GM19455 (cell line): ENCODE measurements at regions not wholly inside any gene's neighbourhood (a gene's known extent, or its start where the extent isn't known, plus 50 kb on each side); places are given as distances from the start of the nearest gene placed in this dataset.
"Not testable (repeated sequence)": the region's sequence is repeated elsewhere in the genome, so short reads cannot be mapped to it uniquely, and the experiment has no call there.

Experiments used
- ATAC-seq: cut with Tn5 transposase; IDR thresholded peaks from one replicate; pipeline ENCODE4 v1.9.1; 2021; ENCODE audit not compliant: unreplicated experiment

DNA sequence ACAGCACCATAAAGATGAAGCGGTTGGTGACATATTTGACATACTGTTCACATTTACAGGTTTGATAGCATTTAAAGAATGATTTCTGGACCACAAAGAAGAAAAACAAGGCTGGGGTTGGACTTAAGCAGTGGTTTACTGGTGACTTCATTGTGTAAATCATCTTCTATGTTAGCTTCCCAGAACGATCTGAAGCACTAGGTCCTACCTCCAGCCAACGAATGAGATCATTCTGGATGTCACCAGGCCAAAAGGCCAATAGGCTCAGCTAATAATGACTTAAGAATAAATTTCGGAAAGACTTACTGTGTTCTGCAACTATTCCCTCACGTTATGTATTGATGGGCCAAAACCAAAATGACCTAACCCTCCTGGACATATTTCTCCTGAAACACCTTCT lies 675.3 kb upstream of the CCNG1 start:
- ATAC-seq, result no peak

DNA sequence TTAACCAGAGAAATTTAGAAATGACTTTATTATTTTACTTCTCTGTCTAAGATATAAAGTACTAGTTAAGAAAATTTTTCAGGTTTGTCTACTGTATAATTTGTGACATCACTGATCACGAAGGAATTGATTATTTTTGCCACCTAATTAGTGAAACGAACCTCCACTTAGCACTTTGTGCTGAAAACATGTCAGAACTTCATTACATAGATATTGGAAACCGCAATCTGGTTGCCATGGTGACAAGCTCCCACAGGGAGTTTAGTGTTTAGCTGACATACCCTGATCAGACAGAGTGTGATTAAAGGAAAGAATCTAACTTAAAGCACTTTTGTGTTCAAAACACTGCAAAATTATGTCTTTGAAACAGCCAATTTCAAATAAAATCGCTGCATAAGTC lies 668.4 kb upstream of the CCNG1 start:
- ATAC-seq, result no peak

DNA sequence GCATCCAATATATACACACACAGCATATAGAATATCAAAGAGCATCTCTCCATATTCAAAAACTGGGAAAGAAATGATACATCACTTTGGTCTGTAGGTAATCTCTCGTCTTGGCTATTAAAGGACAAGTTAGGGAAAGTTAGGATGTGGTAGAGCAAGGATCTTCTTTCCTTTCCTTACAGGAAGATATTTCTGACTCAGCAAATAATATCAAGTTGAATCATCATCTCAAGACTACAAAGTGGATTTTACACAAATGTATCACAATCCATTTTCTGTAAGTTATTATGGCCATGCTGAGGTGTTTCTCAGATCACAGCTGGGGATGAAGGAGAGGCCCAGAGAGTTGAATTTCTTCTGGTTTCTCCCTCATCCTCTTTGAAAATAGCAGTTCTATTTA lies 651.7 kb upstream of the CCNG1 start:
- ATAC-seq, result no peak

DNA sequence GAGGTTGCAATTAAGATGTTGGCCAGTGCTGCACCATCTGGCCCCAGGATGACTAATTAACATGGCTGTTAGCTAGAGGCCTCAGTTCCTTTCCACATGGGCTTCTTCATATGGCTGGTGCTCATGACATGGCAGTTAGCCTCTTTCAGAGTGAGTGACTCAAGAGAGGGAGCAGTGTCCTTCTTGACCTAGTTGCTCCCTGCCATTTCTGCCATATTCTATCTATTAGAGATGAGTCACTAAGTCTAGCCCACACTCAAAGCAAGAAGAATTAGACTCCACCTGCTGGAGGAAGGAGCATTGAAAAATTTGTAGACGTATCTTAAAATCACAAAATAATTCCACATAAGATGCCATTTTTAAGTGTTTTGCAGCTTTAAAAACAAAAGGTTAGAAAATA lies 651.2 kb upstream of the CCNG1 start:
- ATAC-seq, result no peak

DNA sequence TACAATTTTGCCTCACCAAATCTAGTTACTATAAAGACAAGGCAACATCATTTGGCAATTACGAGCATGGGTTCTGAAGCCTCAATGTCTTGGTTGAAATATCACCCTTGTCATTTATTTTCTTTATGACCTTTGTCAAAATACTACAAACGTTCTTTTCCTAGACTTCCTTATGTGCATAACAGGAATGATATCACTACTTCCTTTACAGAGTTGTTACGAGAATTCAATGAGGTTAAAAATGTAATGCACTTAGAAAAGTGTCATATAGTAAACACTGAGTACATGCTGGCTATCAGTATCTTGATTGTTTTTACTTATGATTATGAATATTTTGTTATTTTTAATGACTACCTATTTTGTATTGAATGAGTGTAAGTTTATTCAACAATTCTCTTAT lies 640.9 kb upstream of the CCNG1 start:
- ATAC-seq, result no peak

DNA sequence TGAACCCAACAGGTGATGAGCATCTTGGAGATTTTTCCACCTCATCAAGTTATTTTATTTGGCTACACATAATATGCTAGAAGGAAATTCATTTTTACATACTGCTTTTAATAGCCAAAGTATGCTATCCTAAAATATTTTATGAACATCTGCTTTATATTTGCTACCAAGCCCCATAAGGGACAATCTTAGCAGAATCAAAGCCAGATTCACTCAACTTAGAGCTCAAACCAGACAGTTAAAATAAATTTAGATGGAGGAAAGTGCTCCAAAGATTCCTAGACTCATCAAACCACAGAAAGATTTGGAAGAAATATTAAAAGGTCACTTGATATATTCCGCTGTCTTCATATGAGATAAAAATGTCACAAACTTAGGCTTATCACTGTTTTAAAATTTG lies 637.1 kb upstream of the CCNG1 start:
- no peak for ATAC-seq

DNA sequence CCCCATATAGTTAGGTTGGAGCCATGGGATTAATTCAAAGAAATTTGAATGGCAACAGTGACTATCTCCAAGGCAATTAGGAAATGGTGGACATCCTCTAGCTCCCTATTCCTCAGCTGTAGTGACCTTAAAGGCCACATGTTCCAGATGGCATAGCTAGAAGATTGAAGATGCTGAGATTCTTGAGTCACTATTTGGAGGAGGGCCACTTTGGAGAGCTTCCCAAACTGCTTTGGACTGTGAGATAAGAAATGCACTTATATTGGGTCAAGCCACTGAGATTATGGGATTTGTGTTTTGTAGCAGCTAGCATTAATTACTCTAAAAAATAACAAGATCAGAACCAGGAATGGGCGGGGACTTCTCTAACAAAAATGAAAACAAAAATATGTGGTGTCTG lies 636.2 kb upstream of the CCNG1 start:
- ATAC-seq, result no peak

DNA sequence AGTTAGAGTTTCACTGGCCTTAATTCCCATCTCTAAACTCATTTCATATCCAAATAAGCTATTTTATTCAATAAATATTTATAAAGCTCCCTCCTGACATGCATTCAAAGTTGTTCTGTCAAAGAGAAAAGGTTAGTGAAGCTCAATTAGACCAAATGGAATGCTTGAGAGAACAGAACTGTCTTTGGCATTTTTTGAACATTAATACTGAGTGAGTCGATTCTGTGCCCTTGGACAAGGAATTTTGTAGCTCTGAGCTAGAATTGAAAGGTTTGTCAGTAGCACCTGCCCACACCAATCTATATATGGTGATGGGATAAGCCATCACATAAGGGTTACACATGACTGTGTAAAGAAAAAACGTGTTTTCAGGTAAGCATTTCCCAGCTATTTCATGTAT lies 631.2 kb upstream of the CCNG1 start:
- ATAC-seq, result no peak

DNA sequence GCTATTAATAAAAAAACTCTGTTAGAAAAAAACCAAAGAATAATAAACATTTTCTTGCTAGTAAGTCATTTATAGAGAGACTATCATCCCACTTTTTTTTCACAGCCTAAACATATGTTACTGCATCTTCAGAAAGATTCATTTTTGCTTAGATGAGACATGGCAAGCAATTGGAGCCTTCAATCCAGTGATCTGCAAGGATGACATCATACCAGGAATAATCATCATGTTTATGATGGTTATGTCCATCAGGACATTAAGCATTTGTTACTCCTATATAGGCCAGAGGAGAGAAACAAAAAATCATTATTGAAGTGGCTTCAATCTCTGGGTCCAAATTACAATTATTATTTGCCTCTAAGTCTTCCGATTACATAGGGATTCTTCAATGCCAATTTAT lies 626.3 kb upstream of the CCNG1 start:
- no peak for ATAC-seq

DNA sequence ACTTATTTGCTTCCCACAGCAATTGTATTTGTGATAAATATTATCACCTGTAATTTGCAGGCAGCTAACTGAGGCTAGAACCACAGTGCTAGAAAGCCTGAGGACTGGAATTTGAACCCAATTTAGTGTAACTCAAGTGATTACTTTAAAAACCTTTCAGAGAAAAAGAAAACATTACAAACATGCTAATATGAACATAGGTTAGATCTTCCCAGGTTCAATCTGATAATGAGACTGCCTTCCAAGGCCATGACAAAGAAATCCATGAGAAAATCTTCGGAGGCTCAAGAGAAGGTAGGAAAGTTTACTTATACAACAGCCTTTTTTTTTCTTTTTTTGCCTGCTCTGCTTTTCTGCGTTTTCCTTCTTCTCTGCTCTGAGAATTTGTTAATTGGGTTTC lies 620.6 kb upstream of the CCNG1 start:
- ATAC-seq, result no peak

DNA sequence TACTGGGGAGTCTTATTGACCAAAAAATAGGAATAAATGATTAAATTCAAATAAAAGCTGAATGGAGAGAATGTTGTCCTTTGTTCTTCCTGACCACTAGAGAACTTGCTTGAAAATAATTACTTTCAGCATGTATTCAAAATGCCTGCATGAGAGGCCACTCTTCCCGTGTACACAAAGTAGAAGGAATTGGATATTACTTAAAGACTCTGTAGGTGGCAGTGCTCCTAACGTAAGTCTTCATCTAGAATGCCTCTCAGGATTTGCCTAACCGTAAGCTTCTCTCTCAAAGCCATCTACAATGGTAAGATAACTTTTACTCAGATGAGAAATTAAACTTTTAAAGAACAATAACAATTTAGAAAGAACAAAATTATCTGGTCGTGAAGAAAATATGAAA lies 620.0 kb upstream of the CCNG1 start:
- no peak for ATAC-seq

DNA sequence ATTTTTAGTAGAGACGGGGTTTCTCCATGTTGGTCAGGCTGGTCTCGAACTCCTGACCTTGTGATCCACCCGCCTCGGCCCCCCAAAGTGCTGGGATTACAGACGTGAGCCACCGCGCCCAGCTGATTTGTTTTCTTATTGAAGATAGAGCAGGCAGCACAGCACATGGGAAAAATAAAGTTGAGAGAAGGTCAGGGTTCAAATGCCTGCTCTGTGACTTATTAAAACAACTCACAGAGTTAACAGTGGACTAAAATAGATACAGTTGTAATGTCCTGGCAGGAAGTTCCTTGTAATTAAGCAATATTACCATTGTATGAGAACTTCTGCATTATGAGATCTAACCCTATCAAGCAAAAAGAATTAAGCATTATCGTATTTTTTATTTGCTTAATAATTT lies 615.7 kb upstream of the CCNG1 start:
- ATAC-seq, result not testable (repeated sequence)

DNA sequence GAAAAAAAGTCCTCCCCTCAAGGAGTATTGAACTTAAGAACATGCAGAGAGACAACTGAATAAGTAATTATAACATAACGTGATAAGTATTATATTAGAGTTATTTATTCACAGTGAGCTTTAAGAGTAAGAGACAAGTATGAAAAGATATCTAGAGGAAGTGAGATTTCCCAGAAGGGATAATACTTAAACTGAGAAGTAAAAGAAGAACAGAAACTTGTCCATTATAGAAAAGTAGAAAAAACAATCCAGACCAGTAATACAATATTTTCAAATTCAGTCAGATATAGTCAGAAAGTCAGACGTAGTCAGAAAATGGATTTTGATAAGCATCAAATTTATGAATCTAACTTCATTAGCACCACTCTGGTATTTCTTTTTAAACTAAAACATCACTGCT lies 613.0 kb upstream of the CCNG1 start:
- no peak for ATAC-seq

DNA sequence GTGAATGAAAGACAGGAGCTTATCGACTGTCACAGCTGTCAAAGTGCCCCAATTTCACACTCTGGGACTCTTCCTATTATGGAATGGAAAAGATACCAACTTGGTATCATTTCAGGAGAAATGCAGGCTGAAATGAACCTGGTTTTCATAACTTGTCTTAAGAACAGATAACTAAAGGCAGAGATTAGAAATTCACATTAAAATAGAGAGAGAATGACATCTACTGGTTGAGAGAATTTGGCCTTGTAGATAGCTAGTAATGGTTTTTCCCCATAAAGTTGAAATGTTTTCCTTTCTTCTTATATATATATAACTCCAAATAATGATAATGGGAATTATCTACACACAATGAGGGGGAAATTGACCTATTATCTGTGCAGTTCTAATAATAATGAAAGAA lies 600.2 kb upstream of the CCNG1 start:
- no peak for ATAC-seq

DNA sequence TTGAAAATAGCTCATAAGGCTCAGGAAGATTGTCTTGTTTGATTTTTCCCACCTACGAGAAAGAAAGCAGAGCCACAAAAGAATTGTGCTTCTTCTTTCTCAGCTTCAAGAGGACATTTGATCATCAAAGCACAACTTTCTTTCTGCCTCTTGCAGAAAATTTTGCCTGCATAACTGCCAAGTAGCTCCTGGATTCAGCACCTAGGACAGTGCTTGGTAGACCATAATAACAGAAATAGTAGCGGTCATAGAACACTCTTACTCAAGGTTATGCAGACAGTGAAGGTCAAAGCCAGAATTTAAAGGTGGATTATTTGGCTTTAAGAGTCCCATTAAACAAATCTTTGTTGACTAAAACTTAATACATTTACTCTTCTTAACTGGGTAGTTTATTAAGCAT lies 594.7 kb upstream of the CCNG1 start:
- no peak for ATAC-seq

DNA sequence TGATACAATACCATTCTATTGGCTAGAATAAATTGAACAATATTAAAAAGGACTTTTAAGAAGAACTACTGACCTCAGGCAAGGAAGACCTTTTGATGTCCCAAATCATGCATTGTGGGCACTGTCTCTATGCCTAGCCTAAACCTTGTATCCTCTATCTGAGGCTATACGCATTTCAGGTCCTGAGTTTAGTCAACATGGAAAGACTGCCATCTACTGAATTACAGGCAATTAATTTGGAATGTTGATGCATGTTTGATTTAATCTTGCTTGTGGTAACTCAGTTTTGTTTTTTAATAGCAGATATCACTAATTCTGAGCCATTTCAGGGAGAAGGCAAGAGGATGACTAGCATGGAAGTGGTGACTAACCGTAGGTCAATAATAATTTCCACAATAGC lies 585.3 kb upstream of the CCNG1 start:
- no peak for ATAC-seq

DNA sequence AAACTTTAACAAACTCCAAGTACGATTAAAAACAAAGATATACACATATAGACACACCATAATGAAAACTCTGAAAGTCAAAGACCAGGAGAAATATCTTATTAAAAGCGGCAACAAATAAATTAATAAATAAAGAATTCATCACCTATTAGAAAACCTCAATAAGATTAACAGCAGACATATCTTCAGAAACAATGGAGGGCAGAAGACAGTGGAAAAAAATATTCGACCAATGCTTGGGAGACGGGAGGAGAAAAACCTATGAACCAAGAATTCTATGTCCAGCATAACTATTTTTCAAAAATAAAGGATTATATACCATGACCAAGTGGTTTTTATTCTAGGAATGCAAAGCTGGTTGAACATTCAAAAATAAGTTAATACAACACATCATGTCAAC lies 578.6 kb upstream of the CCNG1 start:
- ATAC-seq, result no peak

DNA sequence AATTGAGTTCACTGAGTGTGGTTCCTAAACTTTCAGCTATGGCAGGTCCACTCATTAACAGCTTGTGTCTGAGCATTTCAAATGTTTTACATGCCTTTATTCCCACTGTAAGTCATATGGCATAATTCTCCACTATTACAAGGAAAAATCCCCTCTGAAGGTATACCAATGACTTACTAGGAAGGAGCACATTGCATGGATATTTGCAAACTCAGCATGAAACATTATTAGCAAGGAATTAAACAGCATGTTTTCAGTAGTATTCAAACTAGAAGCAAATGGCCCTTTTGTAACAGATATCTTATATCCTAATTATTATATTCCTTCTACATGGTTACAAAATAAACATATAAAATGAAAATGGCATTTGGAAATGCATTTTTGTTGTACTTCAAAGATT lies 566.4 kb upstream of the CCNG1 start:
- ATAC-seq, result no peak

DNA sequence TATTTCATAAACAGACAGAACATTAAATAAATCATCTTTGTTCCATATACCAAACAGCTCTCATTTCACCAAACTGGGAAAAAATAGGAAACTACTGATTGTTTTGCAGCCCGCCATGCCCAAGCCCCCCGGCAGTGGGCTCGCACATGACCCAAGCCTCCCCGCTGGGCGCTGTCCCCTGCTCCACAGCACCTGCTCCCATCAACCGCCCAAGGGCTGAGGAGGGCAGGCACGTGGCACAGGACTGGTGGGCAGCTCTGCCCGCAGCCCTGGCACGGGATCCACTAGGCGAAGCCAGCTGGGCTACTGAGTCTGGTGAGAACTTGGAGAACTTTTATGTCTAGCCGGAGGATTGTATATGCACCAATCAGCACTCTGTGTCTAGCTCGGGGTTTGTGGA lies 554.8 kb upstream of the CCNG1 start:
- ATAC-seq, result no peak

DNA sequence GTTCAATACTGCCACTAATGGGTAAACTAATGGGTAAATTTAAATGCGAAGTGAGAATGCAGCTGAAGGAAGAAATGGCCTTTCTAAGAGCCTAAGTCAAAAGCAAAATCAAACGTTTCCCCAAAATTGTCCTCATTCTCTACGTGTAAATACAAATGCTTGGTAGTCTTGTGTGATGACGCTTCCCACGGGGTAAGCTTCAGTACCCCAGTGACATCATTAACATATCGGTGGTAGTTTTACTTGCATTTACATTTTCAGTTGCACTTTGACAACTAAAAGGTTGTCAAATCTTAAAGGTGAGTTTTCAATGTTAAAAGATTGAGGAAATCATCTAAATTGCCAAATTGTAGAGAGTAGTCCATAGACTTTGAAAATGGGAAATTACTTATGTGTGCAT lies 550.7 kb upstream of the CCNG1 start:
- no peak for ATAC-seq

DNA sequence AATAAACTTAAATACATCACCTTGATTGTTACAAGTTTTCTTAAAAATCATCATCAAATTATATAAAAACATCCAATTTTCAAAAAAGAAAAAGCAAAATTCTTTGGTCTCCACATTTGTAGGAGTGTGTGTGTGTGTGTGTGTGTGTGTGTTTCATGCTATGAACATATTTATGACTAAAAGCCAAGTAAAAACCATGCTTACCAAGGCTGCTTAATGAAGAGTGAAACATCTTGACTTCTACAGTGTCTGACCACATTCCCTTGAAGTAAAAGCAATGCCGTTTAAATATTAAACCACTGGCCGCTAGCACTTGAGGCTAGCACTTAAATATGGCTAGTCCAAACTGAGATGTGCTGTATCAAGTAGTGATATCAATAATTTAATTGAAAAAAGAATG lies 549.1 kb upstream of the CCNG1 start:
- no peak for ATAC-seq

DNA sequence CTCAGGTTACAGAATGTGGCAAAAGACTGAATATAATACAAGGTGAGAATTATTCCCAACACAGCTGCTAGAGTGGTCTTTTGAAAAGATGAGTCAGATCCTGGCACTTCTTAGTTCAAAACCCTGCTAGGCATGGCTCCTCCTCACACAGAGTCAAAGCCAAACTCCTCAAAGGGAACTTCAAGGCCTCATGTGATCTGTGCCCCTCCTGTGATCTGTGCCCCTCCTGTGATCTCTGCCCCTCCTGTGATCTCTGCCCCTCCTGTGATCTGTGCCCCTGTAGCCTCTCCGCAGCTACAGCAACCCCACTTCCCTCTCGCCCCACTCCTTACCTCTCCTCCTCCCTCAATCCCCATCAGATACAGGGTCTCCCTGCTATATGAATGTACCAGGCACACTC lies 525.5 kb upstream of the CCNG1 start:
- no peak for ATAC-seq

DNA sequence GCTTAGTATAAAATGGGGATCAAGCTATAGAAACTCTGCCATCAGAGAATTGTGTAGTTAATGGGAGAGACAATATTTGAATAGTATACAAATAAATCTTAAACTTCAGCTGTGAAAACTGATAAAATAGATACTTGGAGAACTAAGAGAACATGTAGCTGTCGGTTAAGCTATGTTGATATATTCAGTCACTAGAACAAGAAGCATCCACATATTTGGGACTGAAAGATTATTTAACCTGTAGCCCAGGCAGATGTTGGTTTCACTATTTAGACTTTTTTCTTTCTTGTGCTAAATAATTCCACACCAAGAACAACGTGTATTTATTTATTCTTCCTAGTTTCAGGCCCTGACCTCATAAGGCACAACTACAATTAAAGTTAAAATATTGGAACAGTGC lies 521.0 kb upstream of the CCNG1 start:
- ATAC-seq, result no peak

DNA sequence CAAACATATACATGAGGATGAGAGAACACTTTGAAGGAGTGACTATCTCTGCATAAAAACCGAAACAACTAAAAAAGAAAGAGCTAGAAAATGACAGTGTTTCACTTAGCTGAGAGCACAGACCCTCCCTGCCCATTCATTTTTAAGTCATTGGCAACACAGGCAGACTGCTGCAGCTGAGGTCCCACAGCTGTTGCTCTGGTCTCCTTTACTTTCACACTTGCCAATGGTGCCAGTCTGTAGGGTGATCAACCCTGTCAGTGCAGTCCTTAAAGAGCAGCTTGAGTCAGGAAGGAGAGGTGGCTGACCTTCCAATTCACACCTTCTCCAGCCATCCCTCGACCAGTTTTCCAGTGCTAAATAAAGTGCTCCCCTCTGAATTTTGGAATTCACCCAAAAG lies 508.3 kb upstream of the CCNG1 start:
- no peak for ATAC-seq
